Parathyroid adenoma (tissue), 2 donors: ENCODE measurements at regions not wholly inside any gene's neighbourhood (a gene's known extent, or its start where the extent isn't known, plus 50 kb on each side); places are given as distances from the start of the nearest gene placed in this dataset.

ENCODE experiments used
- H2AFZ ChIP-seq: fragments of 300-600 bp; sonication (generic); one replicate; pipeline ENCODE4 v1.7.0; 2017; ENCODE audit warnings: antibody characterized with exemption, mild to moderate bottlenecking
- H3K27ac ChIP-seq: fragments of 300-600 bp; sonication (generic); one replicate; pipeline ENCODE4 v1.7.0; 2017
- H3K27me3 ChIP-seq: fragments of 300-600 bp; sonication (generic); one replicate; pipeline ENCODE4 v1.7.0; 2017; ENCODE audit warnings: low read length; ENCODE audit not compliant: control insufficient read depth, insufficient read depth
- H3K36me3 ChIP-seq: fragments of 300-600 bp; sonication (generic); one replicate; pipeline ENCODE4 v1.7.0; 2017; ENCODE audit warnings: low read length; ENCODE audit not compliant: control insufficient read depth, insufficient read depth
- H3K4me1 ChIP-seq: fragments of 300-600 bp; sonication (generic); one replicate; pipeline ENCODE4 v1.7.0; 2017; ENCODE audit warnings: control low read depth
- H3K4me2 ChIP-seq: fragments of 300-600 bp; sonication (generic); one replicate; pipeline ENCODE4 v1.7.0; 2017; ENCODE audit warnings: low read length
- H3K4me3 ChIP-seq: fragments of 300-600 bp; sonication (generic); one replicate; pipeline ENCODE4 v1.7.0; 2017; ENCODE audit warnings: low read depth, low read length
- H3K79me2 ChIP-seq: fragments of 300-600 bp; sonication (generic); one replicate; pipeline ENCODE4 v1.7.0; 2017; ENCODE audit warnings: control low read depth
- H3K9ac ChIP-seq: fragments of 300-600 bp; sonication (generic); one replicate; pipeline ENCODE4 v1.7.0; 2017; ENCODE audit warnings: mild to moderate bottlenecking
- H3K9me3 ChIP-seq: fragments of 300-600 bp; sonication (generic); one replicate; pipeline ENCODE4 v1.7.0; 2017; ENCODE audit warnings: low read length; ENCODE audit not compliant: control insufficient read depth
- CTCF ChIP-seq: fragments of 300-600 bp; sonication (generic); IDR thresholded peaks from one replicate; pipeline ENCODE4 v1.7.0; 2017; ENCODE audit warnings: antibody characterized with exemption, mild to moderate bottlenecking
- donor health status: primary hyperparathyroidism.

- Histone ChIP-seq H3K4me2 (no peak overlapping the region), H2AFZ (no peak overlapping the region), H3K27ac (no peak overlapping the region), H3K9ac (no peak overlapping the region), H3K79me2 (no peaks in the 10 kb centered on the region), H3K4me3 (no peak overlapping the region), H3K4me1 (no peaks in the 10 kb centered on the region), H3K27me3 (no peaks in the 10 kb centered on the region), H3K36me3 (no peaks in the 10 kb centered on the region), H3K9me3 (no peaks in the 10 kb centered on the region)
- TF ChIP-seq CTCF, result no peak
Observed at GRCh38 chr21:25281134-25281533, 326.1 kb downstream of the MRPL39 start.

- no peaks in the 10 kb centered on the region for H3K4me1 ChIP-seq
- H3K9ac ChIP-seq, result no peak overlapping the region
- no peaks in the 10 kb centered on the region for H3K27me3 ChIP-seq
- H3K9me3 ChIP-seq, result no peaks in the 10 kb centered on the region
- no peaks in the 10 kb centered on the region for H3K36me3 ChIP-seq
- H3K4me2 ChIP-seq, result no peak overlapping the region
- H3K27ac ChIP-seq, result no peak overlapping the region
- H2AFZ ChIP-seq, result no peak overlapping the region
- TF ChIP-seq CTCF, result no peak
- H3K4me3 ChIP-seq, result no peak overlapping the region
- H3K79me2 ChIP-seq, result no peaks in the 10 kb centered on the region
Observed at GRCh38 chr21:25280061-25280460, 327.2 kb downstream of the MRPL39 start.

- Histone ChIP-seq H3K4me1 (no peaks in the 10 kb centered on the region), H3K9ac (no peak overlapping the region), H3K79me2 (no peaks in the 10 kb centered on the region), H3K27me3 (no peaks in the 10 kb centered on the region), H3K4me3 (no peak overlapping the region), H3K4me2 (no peak overlapping the region), H2AFZ (no peak overlapping the region), H3K9me3 (no peaks in the 10 kb centered on the region), H3K27ac (no peak overlapping the region), H3K36me3 (no peaks in the 10 kb centered on the region)
- TF ChIP-seq CTCF, result no peak
Observed at GRCh38 chr21:25273959-25274358, 333.3 kb downstream of the MRPL39 start.

GRCh38 chr21:25254491-25255174 lies 352.6 kb downstream of the MRPL39 start:
- Histone ChIP-seq H3K27ac (no peak overlapping the region), H3K27me3 (no peaks in the 10 kb centered on the region), H2AFZ (no peak overlapping the region), H3K4me1 (no peaks in the 10 kb centered on the region), H3K79me2 (no peaks in the 10 kb centered on the region), H3K36me3 (no peaks in the 10 kb centered on the region), H3K9me3 (no peaks in the 10 kb centered on the region), H3K9ac (no peak overlapping the region), H3K4me2 (no peak overlapping the region), H3K4me3 (no peak overlapping the region)
- no peak for TF ChIP-seq CTCF

- Histone ChIP-seq H3K36me3 (no peaks in the 10 kb centered on the region), H3K27ac (no peak overlapping the region), H2AFZ (no peak overlapping the region), H3K4me1 (no peaks in the 10 kb centered on the region), H3K9ac (no peak overlapping the region), H3K79me2 (no peaks in the 10 kb centered on the region), H3K27me3 (no peaks in the 10 kb centered on the region), H3K4me3 (no peak overlapping the region), H3K4me2 (no peak overlapping the region), H3K9me3 (peaks cover 2% of the 10 kb centered on the region)
- TF ChIP-seq CTCF, result no peak
Observed at GRCh38 chr21:25246546-25246945, 360.7 kb downstream of the MRPL39 start.
